NB4 (cell line): ENCODE measurements at regions not wholly inside any gene's neighbourhood (a gene's known extent, or its start where the extent isn't known, plus 50 kb on each side); places are given as distances from the start of the nearest gene placed in this dataset.

Source experiments
- MYC ChIP-seq: IDR thresholded peaks from 2 replicates; pipeline ENCODE4 v1.6.1; 2011; ENCODE audit warnings: low read depth, low read length
- POLR2A ChIP-seq: IDR thresholded peaks from 2 replicates; pipeline ENCODE4 v1.6.1; 2011; ENCODE audit warnings: mild to moderate bottlenecking; ENCODE audit not compliant: insufficient read length; ENCODE audit errors: extremely low read depth
- TF ChIP-seq, protein P1 (sequence below): IDR thresholded peaks from one replicate; pipeline ENCODE4 v1.5.1; 2012; ENCODE audit warnings: low read depth, low read length
- TF ChIP-seq, protein P2 (sequence below): IDR thresholded peaks from 2 replicates; pipeline ENCODE4 v1.6.1; 2011; ENCODE audit warnings: low read depth, low read length

DNA sequence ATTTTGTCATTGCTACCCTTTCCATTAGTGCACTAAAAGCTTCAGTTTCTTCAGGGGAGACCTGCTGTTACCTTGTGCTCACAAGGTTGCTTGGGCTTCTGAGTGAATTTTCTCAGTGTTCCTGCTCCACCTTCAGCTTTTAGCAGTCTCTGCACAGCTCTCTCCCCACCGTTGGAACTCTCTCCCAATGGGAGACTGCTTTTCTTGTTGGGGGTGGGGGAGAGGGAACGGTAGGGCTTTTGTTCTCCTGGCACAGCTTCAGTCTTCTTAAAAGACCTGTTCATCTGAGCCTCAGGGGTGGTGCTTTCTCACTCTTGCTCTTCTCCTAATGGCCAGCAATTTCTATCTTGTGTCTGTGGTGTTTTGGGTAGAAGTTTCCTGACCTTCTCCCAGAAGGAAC, 915.7 kb downstream of the EFNA5 start:
- TF ChIP-seq, protein P1, sequence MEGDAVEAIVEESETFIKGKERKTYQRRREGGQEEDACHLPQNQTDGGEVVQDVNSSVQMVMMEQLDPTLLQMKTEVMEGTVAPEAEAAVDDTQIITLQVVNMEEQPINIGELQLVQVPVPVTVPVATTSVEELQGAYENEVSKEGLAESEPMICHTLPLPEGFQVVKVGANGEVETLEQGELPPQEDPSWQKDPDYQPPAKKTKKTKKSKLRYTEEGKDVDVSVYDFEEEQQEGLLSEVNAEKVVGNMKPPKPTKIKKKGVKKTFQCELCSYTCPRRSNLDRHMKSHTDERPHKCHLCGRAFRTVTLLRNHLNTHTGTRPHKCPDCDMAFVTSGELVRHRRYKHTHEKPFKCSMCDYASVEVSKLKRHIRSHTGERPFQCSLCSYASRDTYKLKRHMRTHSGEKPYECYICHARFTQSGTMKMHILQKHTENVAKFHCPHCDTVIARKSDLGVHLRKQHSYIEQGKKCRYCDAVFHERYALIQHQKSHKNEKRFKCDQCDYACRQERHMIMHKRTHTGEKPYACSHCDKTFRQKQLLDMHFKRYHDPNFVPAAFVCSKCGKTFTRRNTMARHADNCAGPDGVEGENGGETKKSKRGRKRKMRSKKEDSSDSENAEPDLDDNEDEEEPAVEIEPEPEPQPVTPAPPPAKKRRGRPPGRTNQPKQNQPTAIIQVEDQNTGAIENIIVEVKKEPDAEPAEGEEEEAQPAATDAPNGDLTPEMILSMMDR, result no peak
- TF ChIP-seq POLR2A, result no peak
- no peak for TF ChIP-seq MYC
- TF ChIP-seq, protein P2, sequence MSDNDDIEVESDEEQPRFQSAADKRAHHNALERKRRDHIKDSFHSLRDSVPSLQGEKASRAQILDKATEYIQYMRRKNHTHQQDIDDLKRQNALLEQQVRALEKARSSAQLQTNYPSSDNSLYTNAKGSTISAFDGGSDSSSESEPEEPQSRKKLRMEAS, result no peak
